GM10266 (cell line): ENCODE measurements at regions not wholly inside any gene's neighbourhood (a gene's known extent, or its start where the extent isn't known, plus 50 kb on each side); places are given as distances from the start of the nearest gene placed in this dataset.

ENCODE experiments used
- DNase-seq: peaks from one replicate; pipeline ENCODE4 v3.0.0; 2012; ENCODE audit errors: extremely low spot score
- CTCF ChIP-seq: IDR thresholded peaks from 2 replicates; pipeline ENCODE4 v1.5.1; 2012; ENCODE audit warnings: mild to moderate bottlenecking, low read depth; ENCODE audit not compliant: control insufficient read depth, insufficient read depth; ENCODE audit errors: missing control alignments

- TF ChIP-seq CTCF: no peak
- DNase-seq: no peak
These were observed 166.2 kb upstream of the DTNA start for GRCh38 chr18:34543945-34544344.

- DNase-seq: no peak
- no peak for TF ChIP-seq CTCF
These were observed 165.2 kb upstream of the DTNA start for GRCh38 chr18:34544930-34545329.

- DNase-seq: no peak
- TF ChIP-seq CTCF: no peak
These were observed 161.8 kb upstream of the DTNA start for GRCh38 chr18:34548120-34548972.

- no peak for TF ChIP-seq CTCF
- no peak for DNase-seq
These were observed 161.2 kb upstream of the DTNA start for GRCh38 chr18:34548973-34549294.

GRCh38 chr18:34549367-34549766 is 160.7 kb upstream of the DTNA start:
- no peak for DNase-seq
- TF ChIP-seq CTCF: no peak

- TF ChIP-seq CTCF: no peak
- no peak for DNase-seq
These were observed 159.9 kb upstream of the DTNA start for GRCh38 chr18:34550156-34550555.

- no peak for DNase-seq
- no peak for TF ChIP-seq CTCF
These were observed 159.2 kb upstream of the DTNA start for GRCh38 chr18:34550902-34551301.
